ENCODE measurements at regions not wholly inside any gene's neighbourhood (a gene's known extent, or its start where the extent isn't known, plus 50 kb on each side); places are given as distances from the start of the nearest gene placed in this dataset.

DNA sequence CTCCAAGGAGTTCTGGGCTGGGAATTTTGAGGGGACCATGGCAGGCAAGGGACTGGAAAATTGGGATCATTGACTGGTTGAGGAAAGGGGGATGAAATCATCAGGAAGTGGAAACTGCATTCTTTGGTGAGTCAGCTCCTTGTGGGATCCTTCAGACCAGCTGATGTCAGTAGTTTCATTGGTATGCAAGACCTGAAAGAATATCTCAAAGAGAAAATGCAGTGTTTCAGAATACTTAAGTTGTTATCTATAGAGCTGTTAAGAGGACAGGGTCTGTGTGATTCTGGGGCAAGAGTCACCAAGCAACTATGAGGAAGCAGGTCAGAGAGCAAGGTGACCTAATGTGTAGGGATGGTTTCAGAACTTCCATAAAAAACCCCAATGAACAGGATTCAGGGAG lies 595.9 kb upstream of the AUTS2 start:
- Mint-ChIP-seq H3K4me1 (ENCODE audit: low read depth in 2 of 2) (no peaks in the 10 kb centered on the region), H3K27me3 (no peaks in the 10 kb centered on the region), H3K9me3 (peaks cover 23% of the 10 kb centered on the region), H3K27ac (no peak overlapping the region), H3K36me3 (peaks cover 14% of the 10 kb centered on the region), H3K4me3 (no peak overlapping the region)
- ATAC-seq (no peak), DNase-seq (ENCODE audit: low spot score) (no peak)

DNA sequence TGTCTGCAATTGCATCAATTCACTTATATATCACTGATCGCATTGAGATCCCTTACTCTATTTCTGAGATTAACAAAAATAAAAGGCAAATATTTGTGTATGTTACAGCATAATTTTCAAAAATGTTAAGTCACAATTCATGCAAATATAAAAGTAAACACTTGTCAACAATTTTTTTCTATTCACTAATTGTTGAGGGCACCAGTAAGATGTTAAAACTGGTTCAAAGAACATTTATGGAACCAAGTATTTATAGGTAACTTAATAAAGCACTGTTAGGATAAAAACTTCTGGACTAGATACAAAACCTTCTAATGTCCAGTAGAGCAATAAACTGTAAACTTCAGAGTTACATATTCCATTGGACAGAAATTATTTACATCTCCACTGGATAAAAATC lies 586.1 kb upstream of the AUTS2 start:
- no peak for DNase-seq (ENCODE audit: low spot score)
- Mint-ChIP-seq H3K36me3 (no peaks in the 10 kb centered on the region), H3K9me3 (peaks cover 5% of the 10 kb centered on the region), H3K4me3 (no peak overlapping the region), H3K4me1 (ENCODE audit: low read depth in 2 of 2) (no peaks in the 10 kb centered on the region), H3K27me3 (no peaks in the 10 kb centered on the region), H3K27ac (no peak overlapping the region)
- ATAC-seq = no peak

DNA sequence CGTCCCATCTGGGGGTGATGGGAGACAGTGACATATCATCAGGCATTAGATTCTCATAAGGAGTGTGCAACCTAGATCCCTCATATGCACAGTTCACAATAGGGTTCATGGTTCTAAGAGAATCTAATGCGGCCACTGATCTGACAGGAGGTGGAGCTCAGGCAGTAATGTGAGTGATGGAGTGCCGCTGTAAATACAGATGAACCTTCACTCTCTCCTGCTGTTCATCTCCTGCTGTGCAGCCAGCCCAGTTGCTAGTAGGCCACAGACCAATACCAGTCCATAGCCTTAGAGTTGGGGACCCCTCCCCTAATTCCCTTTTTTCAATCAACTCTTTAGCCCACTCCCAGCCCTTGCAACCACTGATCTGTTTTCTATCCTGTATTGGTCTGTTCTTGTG lies 581.1 kb upstream of the AUTS2 start:
- H3K36me3 Mint-ChIP-seq = peaks cover 6% of the 10 kb centered on the region
- H3K4me3 Mint-ChIP-seq = no peak overlapping the region
- H3K27me3 Mint-ChIP-seq = no peaks in the 10 kb centered on the region
- no peak for ATAC-seq
- DNase-seq (ENCODE audit: low spot score) = no peak
- no peak overlapping the region for H3K27ac Mint-ChIP-seq
- H3K9me3 Mint-ChIP-seq = peaks cover 5% of the 10 kb centered on the region
- no peaks in the 10 kb centered on the region for H3K4me1 Mint-ChIP-seq (ENCODE audit: low read depth in 2 of 2)

DNA sequence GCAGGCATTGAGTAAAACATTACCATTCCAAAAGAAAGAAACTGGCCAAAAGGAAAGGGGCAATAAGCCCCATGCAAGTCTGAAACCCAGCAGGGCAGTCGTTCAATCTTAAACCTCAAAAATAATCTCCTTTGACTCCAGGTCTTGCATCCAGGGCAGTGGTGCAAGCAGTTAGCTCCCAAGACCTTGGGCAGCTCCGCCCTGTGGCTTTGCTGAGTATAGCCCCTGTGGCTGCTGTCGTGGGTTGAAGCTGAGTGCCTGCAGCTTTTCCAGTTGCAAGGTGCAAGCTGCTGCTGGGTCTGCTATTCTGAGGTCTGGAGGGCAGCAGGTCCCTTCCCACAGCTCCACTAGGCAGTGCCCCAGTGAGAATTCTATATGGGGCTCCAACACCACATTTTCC lies 580.1 kb upstream of the AUTS2 start:
- H3K4me3 Mint-ChIP-seq = no peak overlapping the region
- H3K36me3 Mint-ChIP-seq = peaks cover 6% of the 10 kb centered on the region
- ATAC-seq (no peak), DNase-seq (ENCODE audit: low spot score) (no peak)
- H3K27me3 Mint-ChIP-seq = no peaks in the 10 kb centered on the region
- no peak overlapping the region for H3K27ac Mint-ChIP-seq
- peaks cover 8% of the 10 kb centered on the region for H3K9me3 Mint-ChIP-seq
- no peaks in the 10 kb centered on the region for H3K4me1 Mint-ChIP-seq (ENCODE audit: low read depth in 2 of 2)

DNA sequence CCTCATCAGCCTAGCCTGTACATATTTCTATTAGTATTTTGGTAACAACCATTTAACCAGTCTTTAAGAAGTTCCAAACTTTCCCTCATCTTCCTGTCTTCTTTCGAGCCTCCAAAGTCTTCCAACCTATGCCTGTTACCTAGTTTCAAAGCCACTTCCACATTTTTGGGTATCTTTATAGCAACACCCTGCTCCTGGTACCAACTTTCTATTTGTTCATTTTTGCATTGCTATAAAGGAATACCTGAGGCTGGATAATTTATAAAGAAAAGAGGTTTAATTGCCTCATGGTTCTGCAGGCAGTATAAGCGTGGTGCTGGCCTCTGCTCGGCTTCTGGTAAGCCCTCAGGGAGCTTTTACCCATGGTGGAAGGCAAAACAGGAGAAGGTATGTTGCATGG lies 578.8 kb upstream of the AUTS2 start:
- ATAC-seq (no peak), DNase-seq (ENCODE audit: low spot score) (no peak)
- Mint-ChIP-seq H3K27me3 (no peaks in the 10 kb centered on the region), H3K4me3 (no peak overlapping the region), H3K9me3 (peaks cover 11% of the 10 kb centered on the region), H3K27ac (no peak overlapping the region), H3K36me3 (peaks cover 6% of the 10 kb centered on the region), H3K4me1 (ENCODE audit: low read depth in 2 of 2) (no peaks in the 10 kb centered on the region)

DNA sequence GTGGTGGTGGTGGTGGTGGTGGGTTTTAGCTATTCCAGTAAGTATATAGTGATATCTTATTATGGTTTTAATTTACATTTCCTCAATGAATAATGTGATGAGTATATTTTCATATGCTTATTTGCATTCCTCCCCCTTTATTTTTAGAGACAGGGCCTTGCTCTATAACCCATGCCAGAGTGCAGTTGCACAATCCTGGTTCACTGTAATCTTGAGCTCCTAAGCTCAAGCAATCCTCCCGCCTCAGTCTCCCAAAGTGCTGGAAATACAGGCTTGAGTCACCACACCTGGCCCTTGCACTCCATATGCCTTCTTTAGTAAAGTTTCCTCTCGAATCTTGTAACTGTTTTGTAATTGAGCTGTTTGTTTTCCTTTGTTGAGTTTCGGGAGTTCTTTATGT lies 577.7 kb upstream of the AUTS2 start:
- DNase-seq (ENCODE audit: low spot score) = no peak
- Mint-ChIP-seq H3K4me1 (ENCODE audit: low read depth in 2 of 2) (no peaks in the 10 kb centered on the region), H3K27me3 (no peaks in the 10 kb centered on the region), H3K27ac (no peak overlapping the region), H3K36me3 (peaks cover 6% of the 10 kb centered on the region), H3K4me3 (no peak overlapping the region), H3K9me3 (peaks cover 11% of the 10 kb centered on the region)
- ATAC-seq = no peak

DNA sequence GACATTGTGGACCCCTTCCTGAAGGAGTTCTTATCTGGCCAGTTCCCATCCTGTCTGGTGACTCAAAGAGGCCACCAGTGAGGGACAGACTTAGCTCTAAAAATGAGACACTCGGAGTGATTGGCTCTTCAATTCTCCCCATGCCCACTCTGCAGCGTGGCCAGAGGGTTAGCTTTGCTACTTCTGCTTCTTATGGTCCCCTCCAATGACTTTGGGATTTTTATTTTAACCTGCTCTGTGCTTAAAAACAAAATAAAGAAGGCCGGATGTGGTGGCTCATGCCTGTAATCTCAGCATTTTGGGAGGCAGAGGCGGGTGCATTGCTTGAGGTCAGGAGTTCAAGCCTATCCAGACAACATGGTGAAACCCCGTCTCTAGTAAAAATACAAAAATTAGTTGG lies 573.0 kb upstream of the AUTS2 start:
- no peak for DNase-seq (ENCODE audit: low spot score)

DNA sequence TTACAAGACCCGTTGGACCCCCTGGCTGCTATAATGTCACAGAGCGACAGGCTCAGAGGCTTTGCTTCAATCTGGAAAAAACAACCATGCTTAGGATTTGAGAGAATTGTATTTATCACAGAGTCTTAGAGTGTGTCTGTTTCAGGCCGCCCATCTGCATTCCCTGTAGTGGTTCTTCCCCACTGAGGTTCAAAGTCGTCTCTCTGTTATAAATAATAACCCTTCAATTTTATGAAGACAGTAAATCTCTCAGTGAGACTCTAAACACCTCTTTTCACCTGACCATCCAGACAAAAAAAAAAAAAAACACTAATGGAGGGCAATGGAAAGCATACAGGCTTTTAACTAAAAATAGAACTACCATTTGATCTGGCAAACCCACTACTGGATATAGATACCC lies 565.4 kb upstream of the AUTS2 start:
- no peaks in the 10 kb centered on the region for H3K36me3 Mint-ChIP-seq
- no peak for ATAC-seq
- no peaks in the 10 kb centered on the region for H3K27me3 Mint-ChIP-seq
- no peak overlapping the region for H3K27ac Mint-ChIP-seq
- H3K4me1 Mint-ChIP-seq (ENCODE audit: low read depth in 2 of 2) = no peaks in the 10 kb centered on the region
- DNase-seq (ENCODE audit: low spot score) = no peak
- H3K4me3 Mint-ChIP-seq = no peak overlapping the region
- peaks cover 7% of the 10 kb centered on the region for H3K9me3 Mint-ChIP-seq

More for the DNA sequence above, 573.0 kb upstream of the AUTS2 start:
- no peaks in the 10 kb centered on the region for H3K36me3 Mint-ChIP-seq
- no peak overlapping the region for H3K4me3 Mint-ChIP-seq
- H3K27ac Mint-ChIP-seq = no peak overlapping the region
- H3K9me3 Mint-ChIP-seq = peaks cover 12% of the 10 kb centered on the region
- ATAC-seq = no peak
- H3K4me1 Mint-ChIP-seq (ENCODE audit: low read depth in 2 of 2) = no peaks in the 10 kb centered on the region
- H3K27me3 Mint-ChIP-seq = no peaks in the 10 kb centered on the region

DNA sequence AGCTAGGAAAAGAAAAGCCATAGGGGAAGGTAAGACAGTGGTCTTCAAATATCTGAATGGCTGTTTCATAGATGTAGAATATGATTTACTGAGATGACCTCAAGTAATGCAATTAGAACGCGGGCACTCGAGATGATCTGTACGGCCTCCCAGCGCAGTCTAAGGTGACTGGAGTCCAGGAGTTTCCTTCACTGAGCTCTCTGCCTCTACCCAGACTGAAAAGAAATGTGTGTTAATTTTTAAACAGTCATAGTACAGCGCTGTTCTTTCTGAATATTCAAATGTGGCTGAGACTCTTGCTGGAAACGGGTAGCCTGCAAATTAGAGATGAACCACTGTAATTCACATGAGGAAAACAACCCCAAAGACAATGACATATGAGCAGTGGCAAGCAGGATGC lies 562.4 kb upstream of the AUTS2 start:
- no peak for ATAC-seq

DNA sequence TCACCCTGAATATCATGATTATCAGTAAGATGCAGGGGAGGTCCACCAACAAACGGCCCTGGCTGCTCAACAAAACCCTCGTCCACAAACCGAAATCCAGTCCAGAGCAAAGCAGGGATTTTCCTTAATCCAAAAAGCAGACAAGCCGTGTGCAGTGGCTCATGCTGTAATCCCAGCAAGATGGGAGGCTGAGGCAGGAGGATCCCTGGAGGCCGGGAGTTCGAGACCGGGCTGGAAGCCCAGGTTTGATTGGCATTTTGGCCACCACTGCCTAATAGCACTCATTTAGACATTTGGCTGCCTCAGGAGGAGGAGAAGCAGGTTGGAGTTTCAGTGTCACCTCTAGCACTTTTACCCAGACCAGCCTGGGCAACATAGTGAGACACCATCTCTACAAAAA lies 562.0 kb upstream of the AUTS2 start:
- Mint-ChIP-seq H3K4me1 (ENCODE audit: low read depth in 2 of 2) (no peaks in the 10 kb centered on the region), H3K27ac (no peak overlapping the region), H3K36me3 (no peaks in the 10 kb centered on the region), H3K4me3 (no peak overlapping the region), H3K27me3 (no peaks in the 10 kb centered on the region), H3K9me3 (no peaks in the 10 kb centered on the region)
- DNase-seq (ENCODE audit: low spot score) (no peak), ATAC-seq (no peak)

More for the DNA sequence above, 562.4 kb upstream of the AUTS2 start:
- Mint-ChIP-seq H3K4me3 (no peak overlapping the region), H3K4me1 (ENCODE audit: low read depth in 2 of 2) (no peaks in the 10 kb centered on the region), H3K27me3 (no peaks in the 10 kb centered on the region), H3K27ac (no peak overlapping the region), H3K36me3 (no peaks in the 10 kb centered on the region), H3K9me3 (no peaks in the 10 kb centered on the region)
- DNase-seq (ENCODE audit: low spot score) = no peak

DNA sequence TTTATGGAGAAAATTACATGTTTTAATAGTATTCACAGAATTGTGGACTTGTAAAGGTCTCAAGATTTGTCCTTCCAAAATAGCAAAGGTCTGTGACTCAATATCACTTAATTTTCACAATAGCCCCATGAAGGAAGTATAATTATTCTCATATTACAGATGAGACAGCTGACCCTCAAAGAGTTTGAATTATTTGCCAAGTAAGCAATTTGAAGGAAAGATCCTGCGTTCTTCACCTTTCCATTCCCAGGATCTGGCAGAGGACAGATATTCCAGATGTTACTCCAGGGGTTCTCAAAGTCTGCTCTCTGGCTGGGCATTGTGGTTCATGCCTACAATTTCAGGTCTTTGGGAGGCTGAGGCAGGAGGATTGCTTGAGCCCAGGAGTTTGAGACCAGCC lies 559.4 kb upstream of the AUTS2 start:
- H3K4me1 Mint-ChIP-seq (ENCODE audit: low read depth in 2 of 2) = no peaks in the 10 kb centered on the region
- DNase-seq (ENCODE audit: low spot score) (no peak), ATAC-seq (no peak)
- H3K36me3 Mint-ChIP-seq = peaks cover 5% of the 10 kb centered on the region
- H3K4me3 Mint-ChIP-seq = no peak overlapping the region
- no peak overlapping the region for H3K27ac Mint-ChIP-seq
- no peaks in the 10 kb centered on the region for H3K27me3 Mint-ChIP-seq
- H3K9me3 Mint-ChIP-seq = no peaks in the 10 kb centered on the region

DNA sequence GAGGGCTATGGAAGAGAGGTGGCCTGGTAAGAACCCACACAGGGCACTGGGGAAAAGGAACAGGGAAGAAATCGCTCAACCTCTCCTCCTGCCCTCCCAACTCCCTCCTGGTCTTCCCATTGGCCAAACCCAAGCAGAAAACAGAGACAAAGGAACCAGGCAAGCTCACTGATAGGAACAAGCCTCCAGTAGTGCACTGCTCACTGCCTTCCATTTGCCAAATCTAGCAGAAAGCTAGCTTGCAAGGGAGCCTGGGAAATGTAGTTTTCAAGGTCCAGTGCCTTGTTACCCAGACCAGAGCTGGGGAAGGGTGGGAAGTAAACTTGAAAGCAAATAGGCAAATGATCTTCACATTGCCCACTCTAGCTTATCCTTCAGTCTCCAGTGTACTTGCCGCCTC lies 556.1 kb upstream of the AUTS2 start:
- Mint-ChIP-seq H3K27ac (no peak overlapping the region), H3K27me3 (no peaks in the 10 kb centered on the region), H3K4me3 (no peak overlapping the region), H3K9me3 (peaks cover 13% of the 10 kb centered on the region), H3K36me3 (peaks cover 5% of the 10 kb centered on the region), H3K4me1 (ENCODE audit: low read depth in 2 of 2) (no peaks in the 10 kb centered on the region)
- ATAC-seq (no peak), DNase-seq (ENCODE audit: low spot score) (no peak)

DNA sequence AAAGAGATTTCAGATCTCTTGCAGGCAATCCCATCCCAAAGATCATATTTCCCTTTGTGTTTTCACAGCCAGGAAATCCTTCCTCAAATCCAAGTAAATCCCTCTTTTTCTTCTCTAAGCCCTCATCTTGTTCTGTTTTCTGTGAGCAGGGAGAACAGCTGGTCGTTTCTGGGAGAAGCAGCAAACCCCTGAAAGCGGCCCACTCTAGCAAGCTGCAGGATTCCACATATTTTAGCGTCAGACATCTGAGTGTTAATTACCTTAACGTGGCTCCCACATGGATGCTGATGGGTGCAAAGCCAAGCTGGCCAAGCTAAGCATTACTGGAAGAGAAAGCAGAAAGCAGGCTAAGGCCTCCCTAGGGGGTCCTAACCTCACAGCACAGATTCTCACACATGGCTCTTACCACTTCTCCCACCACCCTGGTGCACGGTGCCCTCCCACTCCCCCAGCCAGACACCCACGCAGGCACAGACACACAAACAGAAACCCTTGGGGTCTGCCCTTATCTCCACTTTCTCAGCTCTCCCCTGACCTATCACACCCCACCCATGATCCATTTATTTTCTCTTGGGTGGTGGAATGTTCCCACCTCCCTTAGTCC lies 551.0 kb upstream of the AUTS2 start:
- peaks cover 5% of the 10 kb centered on the region for H3K36me3 Mint-ChIP-seq
- no peak for DNase-seq (ENCODE audit: low spot score)
- no peak for ATAC-seq
- H3K4me1 Mint-ChIP-seq (ENCODE audit: low read depth in 2 of 2) = no peaks in the 10 kb centered on the region
- no peak overlapping the region for H3K4me3 Mint-ChIP-seq
- H3K27me3 Mint-ChIP-seq = no peaks in the 10 kb centered on the region
- H3K9me3 Mint-ChIP-seq = peaks cover 14% of the 10 kb centered on the region
- H3K27ac Mint-ChIP-seq = no peak overlapping the region

DNA sequence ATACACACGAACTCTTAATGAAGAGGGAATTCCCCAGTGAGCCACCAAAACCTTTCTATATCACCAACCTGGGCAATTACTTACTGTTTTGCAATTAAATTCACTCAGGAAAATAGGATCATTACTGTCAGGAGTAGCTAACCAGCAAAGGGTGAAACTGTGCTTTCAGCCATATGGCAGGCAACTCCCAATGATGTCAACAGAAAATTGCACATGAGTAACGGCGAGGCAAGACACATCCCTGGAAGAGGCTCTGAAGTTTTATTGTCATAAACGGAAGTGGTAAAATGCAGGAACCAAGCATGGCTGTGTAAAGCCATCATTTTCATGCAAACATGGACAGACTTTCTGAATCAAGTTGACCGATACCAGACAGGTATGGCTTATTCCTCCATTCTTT lies 548.9 kb upstream of the AUTS2 start:
- H3K4me1 Mint-ChIP-seq (ENCODE audit: low read depth in 2 of 2) = no peaks in the 10 kb centered on the region
- DNase-seq (ENCODE audit: low spot score) (no peak), ATAC-seq (no peak)
- H3K36me3 Mint-ChIP-seq = no peaks in the 10 kb centered on the region
- H3K9me3 Mint-ChIP-seq = peaks cover 11% of the 10 kb centered on the region
- H3K27ac Mint-ChIP-seq = no peak overlapping the region
- H3K4me3 Mint-ChIP-seq = no peak overlapping the region
- H3K27me3 Mint-ChIP-seq = no peaks in the 10 kb centered on the region

DNA sequence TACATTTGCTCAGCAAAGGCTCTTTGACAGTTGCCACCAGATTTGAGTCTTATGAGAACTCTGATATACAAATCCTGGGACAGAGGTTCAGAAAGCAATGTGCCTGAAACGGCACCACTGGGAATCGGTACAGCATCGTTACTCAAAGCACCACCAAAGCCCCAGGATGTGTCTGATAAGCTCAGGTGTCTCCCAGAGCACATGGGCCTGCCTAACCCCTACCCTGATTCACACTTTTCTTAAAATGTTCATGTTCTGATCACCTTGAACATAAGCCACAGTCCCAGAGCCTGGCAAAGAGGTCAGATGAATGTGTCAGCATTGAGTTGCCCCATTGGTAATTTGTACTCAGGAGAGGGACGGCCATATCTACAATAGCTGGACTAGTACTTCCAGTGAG lies 545.8 kb upstream of the AUTS2 start:
- no peak overlapping the region for H3K4me3 Mint-ChIP-seq
- H3K36me3 Mint-ChIP-seq = no peaks in the 10 kb centered on the region
- ATAC-seq (no peak), DNase-seq (ENCODE audit: low spot score) (no peak)
- H3K27me3 Mint-ChIP-seq = no peaks in the 10 kb centered on the region
- H3K4me1 Mint-ChIP-seq (ENCODE audit: low read depth in 2 of 2) = no peaks in the 10 kb centered on the region
- H3K27ac Mint-ChIP-seq = no peak overlapping the region
- H3K9me3 Mint-ChIP-seq = no peaks in the 10 kb centered on the region
